Effector memory CD4-positive, alpha-beta T cell (primary cell): ENCODE measurements at regions not wholly inside any gene's neighbourhood (a gene's known extent, or its start where the extent isn't known, plus 50 kb on each side); places are given as distances from the start of the nearest gene placed in this dataset.

Experiments used
- DNase-seq, 3 donors: peaks; one replicate each; pipeline ENCODE4 v3.0.0-alpha.2; 2020
- H3K27ac ChIP-seq: 2 replicates; pipeline ENCODE4 v1.7.0; 2013; ENCODE audit warnings: mild to moderate bottlenecking, low read length, moderate library complexity; ENCODE audit not compliant: insufficient read depth, poor library complexity, severe bottlenecking
- H3K27me3 ChIP-seq: replicated peaks from 2 replicates; pipeline ENCODE4 v1.7.0; 2013; ENCODE audit warnings: mild to moderate bottlenecking, low read length; ENCODE audit not compliant: insufficient read depth, control insufficient read depth, poor library complexity, severe bottlenecking
- H3K36me3 ChIP-seq: 2 replicates; pipeline ENCODE4 v1.7.0; 2013; ENCODE audit warnings: mild to moderate bottlenecking, low read length, moderate library complexity; ENCODE audit not compliant: control insufficient read depth, insufficient read depth
- H3K4me1 ChIP-seq: 2 replicates; pipeline ENCODE4 v1.7.0; 2013; ENCODE audit warnings: low read length, mild to moderate bottlenecking; ENCODE audit not compliant: control insufficient read depth, insufficient read depth, poor library complexity, severe bottlenecking
- H3K4me3 ChIP-seq: 2 replicates; pipeline ENCODE4 v1.7.0; 2013; ENCODE audit warnings: low read length, low read depth, mild to moderate bottlenecking; ENCODE audit not compliant: insufficient read depth, poor library complexity, severe bottlenecking
- H3K9me3 ChIP-seq: 2 replicates; pipeline ENCODE4 v1.7.0; 2013; ENCODE audit warnings: mild to moderate bottlenecking, low read length, moderate library complexity; ENCODE audit not compliant: control insufficient read depth

DNA sequence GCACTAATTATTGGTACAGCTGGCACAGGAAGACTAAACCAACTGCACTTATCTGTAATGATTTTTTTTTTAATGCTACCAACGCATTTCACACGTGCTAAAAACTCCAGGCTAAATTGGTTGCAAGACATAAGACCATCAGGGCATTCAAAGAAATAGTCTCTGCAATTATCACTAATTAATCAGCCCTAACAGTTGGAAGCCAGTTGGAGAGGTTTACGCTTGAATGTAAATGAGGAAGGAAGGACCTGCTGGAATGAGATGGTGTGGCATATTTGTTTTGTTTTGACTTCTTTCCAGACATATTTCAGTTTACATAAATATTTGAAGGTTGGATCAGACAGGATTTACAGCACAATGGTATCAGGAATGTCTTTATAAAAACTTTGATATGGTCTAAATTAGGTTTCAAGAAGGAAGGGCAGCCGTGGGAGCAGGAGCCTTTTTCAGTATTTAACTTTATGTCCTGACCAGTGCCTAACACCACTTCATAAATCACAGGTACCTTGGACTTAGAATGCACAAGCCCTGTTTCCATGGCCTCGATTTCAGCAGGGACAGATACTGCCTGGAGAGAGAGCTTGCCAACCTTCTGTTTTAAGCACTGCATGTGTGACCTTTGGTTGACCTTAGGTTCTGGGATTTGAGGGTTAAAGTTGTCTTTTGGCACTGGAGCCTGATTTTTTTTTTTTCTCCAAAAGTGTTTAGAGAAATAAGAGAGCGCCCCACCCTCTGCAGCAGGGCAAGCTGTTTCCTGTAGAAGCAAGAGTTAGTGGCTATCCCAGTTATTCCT, 199.8 kb upstream of the MAP3K1 start:
- no peaks in the 10 kb centered on the region for H3K27me3 ChIP-seq
- DNase-seq: no peak
- H3K27ac ChIP-seq: peak overlapping the region; percentile 43
- H3K4me1 ChIP-seq: peaks cover 58% of the 10 kb centered on the region
- no peaks in the 10 kb centered on the region for H3K9me3 ChIP-seq
- H3K36me3 ChIP-seq: no peaks in the 10 kb centered on the region
- no peak overlapping the region for H3K4me3 ChIP-seq

- H3K27ac ChIP-seq: peak overlapping the region; percentile 46
These were observed 202.6 kb upstream of the MAP3K1 start for GRCh38 chr5:56612759-56613158.

DNA sequence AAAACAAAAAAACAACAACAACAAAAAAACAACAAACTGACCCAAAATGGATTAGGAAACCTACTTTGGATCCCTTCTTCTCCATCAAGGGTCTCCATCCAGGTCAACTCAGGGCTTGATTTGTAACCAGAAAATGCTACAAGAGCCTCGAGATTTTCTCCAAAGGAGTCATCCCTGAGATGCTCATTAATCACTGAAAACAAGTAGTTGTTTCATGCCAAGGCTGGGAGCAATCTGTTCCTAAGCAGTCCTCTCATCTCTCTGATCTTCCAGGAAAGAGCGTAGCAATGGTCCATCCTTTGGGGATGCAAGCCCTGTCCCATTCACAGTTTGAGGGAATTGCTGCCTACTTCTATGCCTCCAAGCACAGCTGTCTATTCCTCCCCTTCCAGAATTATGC, 203.0 kb upstream of the MAP3K1 start:
- H3K27ac ChIP-seq: peak overlapping the region; percentile 46
- peaks cover 72% of the 10 kb centered on the region for H3K4me1 ChIP-seq

More at GRCh38 chr5:56612759-56613158, 202.6 kb upstream of the MAP3K1 start:
- no peaks in the 10 kb centered on the region for H3K36me3 ChIP-seq
- DNase-seq: no peak
- H3K27me3 ChIP-seq: no peaks in the 10 kb centered on the region
- peaks cover 68% of the 10 kb centered on the region for H3K4me1 ChIP-seq
- H3K4me3 ChIP-seq: peak overlapping the region; percentile 33
- no peaks in the 10 kb centered on the region for H3K9me3 ChIP-seq

DNA sequence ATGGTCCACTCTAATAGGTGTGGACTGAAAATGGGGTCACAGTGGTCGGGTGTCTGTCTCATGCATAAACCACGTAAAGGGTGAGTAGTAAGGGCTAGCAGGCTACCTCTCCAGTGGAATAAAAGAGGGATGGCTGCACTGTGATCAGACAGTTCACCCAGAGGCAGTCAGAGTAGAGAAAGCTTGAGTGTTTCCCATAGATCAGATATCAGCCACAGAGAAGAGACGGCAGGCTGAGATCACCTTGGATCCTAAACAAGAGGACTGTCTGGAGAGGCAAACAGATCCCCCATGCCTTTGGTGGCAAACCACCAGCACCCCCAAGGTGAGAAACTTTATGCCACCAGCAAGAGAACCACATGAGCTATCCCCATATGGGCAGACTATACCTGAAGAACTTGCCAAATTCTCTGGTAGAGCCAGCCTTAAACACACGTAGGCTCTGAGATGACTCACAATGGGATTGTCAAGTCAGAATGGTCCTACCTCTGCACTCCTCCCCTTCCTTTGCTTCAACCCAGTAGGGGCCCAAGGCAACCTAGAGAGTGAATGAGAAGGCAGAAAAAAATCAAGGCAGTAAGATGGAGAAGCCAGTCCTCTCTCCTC, 205.2 kb upstream of the MAP3K1 start:
- Histone ChIP-seq H3K27ac (no peak overlapping the region), H3K27me3 (no peaks in the 10 kb centered on the region), H3K4me1 (peaks cover 59% of the 10 kb centered on the region), H3K36me3 (no peaks in the 10 kb centered on the region), H3K9me3 (no peaks in the 10 kb centered on the region), H3K4me3 (no peak overlapping the region)
- DNase-seq: no peak

More for the DNA sequence above, 203.0 kb upstream of the MAP3K1 start:
- peak overlapping the region; percentile 33 for H3K4me3 ChIP-seq
- no peaks in the 10 kb centered on the region for H3K36me3 ChIP-seq
- DNase-seq: no peak
- no peaks in the 10 kb centered on the region for H3K27me3 ChIP-seq
- no peaks in the 10 kb centered on the region for H3K9me3 ChIP-seq

- no peak for DNase-seq
- peaks cover 42% of the 10 kb centered on the region for H3K4me1 ChIP-seq
- H3K4me3 ChIP-seq: no peak overlapping the region
- no peaks in the 10 kb centered on the region for H3K9me3 ChIP-seq
- no peaks in the 10 kb centered on the region for H3K36me3 ChIP-seq
- no peak overlapping the region for H3K27ac ChIP-seq
- no peaks in the 10 kb centered on the region for H3K27me3 ChIP-seq
These were observed 207.0 kb upstream of the MAP3K1 start for GRCh38 chr5:56608217-56608925.

DNA sequence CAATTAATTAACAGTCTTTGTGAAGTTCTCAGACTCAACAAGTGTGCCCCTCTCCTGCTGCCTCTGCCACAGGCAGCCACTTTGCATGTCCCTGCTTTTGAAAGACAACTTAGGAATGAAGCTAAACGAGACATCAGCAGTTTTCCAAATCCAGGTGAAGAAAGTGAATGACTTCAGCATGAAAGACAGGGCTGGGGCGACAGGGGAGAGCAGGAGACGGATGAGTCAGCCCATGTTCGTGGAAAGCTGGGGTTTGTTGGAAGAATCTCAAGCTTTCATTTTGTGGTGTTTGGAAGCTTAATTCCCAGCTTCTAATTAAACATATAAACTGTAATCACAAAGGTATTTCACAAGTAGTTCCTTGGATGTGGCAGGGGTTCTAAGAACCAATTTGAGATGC, 207.8 kb upstream of the MAP3K1 start:
- Histone ChIP-seq H3K27ac (no peak overlapping the region), H3K4me1 (peaks cover 38% of the 10 kb centered on the region), H3K9me3 (no peaks in the 10 kb centered on the region), H3K36me3 (no peaks in the 10 kb centered on the region), H3K27me3 (no peaks in the 10 kb centered on the region), H3K4me3 (no peak overlapping the region)
- no peak for DNase-seq

DNA sequence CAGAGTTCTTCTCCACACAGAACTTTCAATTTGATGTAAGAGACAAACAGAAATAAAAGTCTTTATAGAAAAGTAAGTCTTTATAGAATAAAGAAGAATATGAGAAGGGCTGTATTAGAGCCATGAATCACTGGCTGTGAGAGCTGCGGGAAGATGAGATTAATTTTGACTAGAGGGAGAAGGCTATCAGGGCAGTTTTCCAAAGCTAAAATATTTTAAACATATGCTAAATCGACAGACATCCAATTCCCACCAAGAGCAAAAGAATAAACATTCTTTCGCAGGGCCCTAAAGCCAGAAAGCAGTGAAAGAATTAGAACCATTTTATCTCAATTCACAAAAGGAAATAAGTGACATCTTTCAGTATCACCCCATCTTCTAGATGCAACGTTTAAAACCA, 208.3 kb upstream of the MAP3K1 start:
- no peak for DNase-seq
- Histone ChIP-seq H3K36me3 (no peaks in the 10 kb centered on the region), H3K4me3 (no peak overlapping the region)

GRCh38 chr5:56606192-56606591, 209.2 kb upstream of the MAP3K1 start:
- no peaks in the 10 kb centered on the region for H3K27me3 ChIP-seq
- H3K9me3 ChIP-seq: no peaks in the 10 kb centered on the region
- no peak for DNase-seq
- no peak overlapping the region for H3K27ac ChIP-seq
- H3K4me1 ChIP-seq: peaks cover 36% of the 10 kb centered on the region
- no peak overlapping the region for H3K4me3 ChIP-seq
- H3K36me3 ChIP-seq: no peaks in the 10 kb centered on the region

More for the DNA sequence above, 208.3 kb upstream of the MAP3K1 start:
- no peak overlapping the region for H3K27ac ChIP-seq
- H3K9me3 ChIP-seq: no peaks in the 10 kb centered on the region
- H3K27me3 ChIP-seq: no peaks in the 10 kb centered on the region
- H3K4me1 ChIP-seq: peaks cover 34% of the 10 kb centered on the region

GRCh38 chr5:56605231-56605630, 210.1 kb upstream of the MAP3K1 start:
- Histone ChIP-seq H3K4me3 (no peak overlapping the region), H3K27me3 (no peaks in the 10 kb centered on the region), H3K36me3 (no peaks in the 10 kb centered on the region), H3K4me1 (peaks cover 27% of the 10 kb centered on the region), H3K27ac (no peak overlapping the region), H3K9me3 (no peaks in the 10 kb centered on the region)
- DNase-seq: no peak

GRCh38 chr5:56601641-56602071, 213.7 kb upstream of the MAP3K1 start:
- Histone ChIP-seq H3K36me3 (no peaks in the 10 kb centered on the region), H3K27ac (no peak overlapping the region), H3K4me3 (no peak overlapping the region), H3K4me1 (peaks cover 14% of the 10 kb centered on the region), H3K27me3 (no peaks in the 10 kb centered on the region), H3K9me3 (no peaks in the 10 kb centered on the region)
- DNase-seq: no peak
